ENCODE measurements at regions not wholly inside any gene's neighbourhood (a gene's known extent, or its start where the extent isn't known, plus 50 kb on each side); places are given as distances from the start of the nearest gene placed in this dataset.

- DNase-seq: no peak
Observed at GRCh38 chr2:34447097-34447496, 848.0 kb upstream of the FAM98A start.

- DNase-seq: no peak
Observed at GRCh38 chr2:34423301-34423700, 824.2 kb upstream of the FAM98A start.

GRCh38 chr2:34419856-34420255 lies 820.8 kb upstream of the FAM98A start:
- DNase-seq: no peak

GRCh38 chr2:34416856-34417255 lies 817.8 kb upstream of the FAM98A start:
- no peak for DNase-seq

GRCh38 chr2:34414856-34415255 lies 815.8 kb upstream of the FAM98A start:
- no peak for DNase-seq

GRCh38 chr2:34408100-34408499 lies 809.0 kb upstream of the FAM98A start:
- peak in 1 of 51 donors; percentile 8 for DNase-seq

DNA sequence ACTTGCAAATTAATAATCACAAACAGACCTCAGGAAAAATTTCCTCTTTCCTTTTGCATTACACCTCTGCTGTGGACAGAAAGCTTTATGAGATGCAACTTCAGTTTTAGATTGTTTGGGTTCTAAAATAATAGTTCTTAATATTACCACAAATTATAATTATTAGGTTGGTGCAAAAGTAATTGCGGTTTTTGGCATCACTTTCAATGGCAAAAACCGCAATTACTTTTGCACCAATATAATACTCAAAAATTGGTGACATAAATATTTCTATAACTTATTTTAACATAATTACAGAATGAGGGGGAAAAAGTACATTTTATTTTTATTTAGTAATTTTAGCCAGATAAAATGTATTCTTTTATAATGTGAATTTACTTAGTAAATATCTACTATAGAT lies 804.4 kb upstream of the FAM98A start:
- no peak for DNase-seq

GRCh38 chr2:34402376-34402775 lies 803.3 kb upstream of the FAM98A start:
- DNase-seq: no peak

GRCh38 chr2:34401186-34401585 lies 802.1 kb upstream of the FAM98A start:
- no peak for DNase-seq

- no peak for DNase-seq
Observed at GRCh38 chr2:34388446-34388845, 789.3 kb upstream of the FAM98A start.

- DNase-seq: no peak
Observed at GRCh38 chr2:34387536-34387935, 788.4 kb upstream of the FAM98A start.

GRCh38 chr2:34379586-34379985 lies 780.5 kb upstream of the FAM98A start:
- DNase-seq: no peak

DNA sequence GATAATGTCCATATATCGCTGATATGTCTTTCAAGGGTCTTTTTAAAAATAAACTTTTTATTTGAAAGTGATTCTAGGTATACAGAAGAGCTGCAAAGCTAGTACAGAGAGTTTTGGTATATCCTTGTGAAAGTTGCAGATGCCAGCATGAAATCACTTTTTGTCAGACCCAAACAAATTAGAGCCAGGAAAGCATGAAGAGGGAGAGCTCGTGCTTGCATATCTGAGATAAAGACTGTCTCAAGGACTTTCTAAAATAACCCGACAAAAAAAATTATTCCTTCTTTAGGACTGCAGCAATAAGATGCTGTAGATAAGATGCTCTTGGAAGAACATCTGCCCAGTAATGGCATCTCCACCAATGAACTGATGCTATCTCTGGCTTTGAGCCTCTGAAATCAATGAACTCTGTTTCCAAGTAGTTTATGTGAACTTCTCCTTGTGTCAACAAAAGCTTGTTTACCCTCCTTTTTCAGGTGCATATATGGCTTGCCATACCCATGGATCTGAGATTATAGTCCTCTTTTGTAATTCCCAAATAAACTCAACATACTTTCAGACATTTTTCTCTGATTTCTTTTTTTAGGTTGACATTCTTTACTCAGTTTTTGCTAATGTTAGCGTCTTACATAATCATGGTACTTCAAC lies 774.6 kb upstream of the FAM98A start:
- DNase-seq: no peak

DNA sequence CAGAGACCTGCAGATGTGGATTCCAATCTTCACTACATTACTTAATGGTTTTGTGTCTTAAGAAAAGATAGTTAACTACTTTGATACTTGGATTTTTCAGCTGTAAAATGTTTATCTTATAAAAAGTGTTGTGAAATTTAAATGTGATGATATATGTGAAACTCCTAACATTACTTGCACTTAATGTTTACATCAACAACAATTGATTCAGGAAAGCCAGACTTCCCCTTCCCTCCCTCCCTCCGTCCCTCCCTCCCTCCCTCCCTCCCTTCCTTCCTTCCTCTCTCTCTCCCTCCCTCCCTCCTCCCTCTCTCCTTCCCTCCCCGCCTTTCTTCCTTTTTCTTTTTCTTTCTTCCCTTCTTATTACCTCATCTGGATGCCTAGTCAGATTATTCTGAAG lies 773.9 kb upstream of the FAM98A start:
- no peak for DNase-seq

GRCh38 chr2:34371711-34372110 lies 772.6 kb upstream of the FAM98A start:
- no peak for DNase-seq

DNA sequence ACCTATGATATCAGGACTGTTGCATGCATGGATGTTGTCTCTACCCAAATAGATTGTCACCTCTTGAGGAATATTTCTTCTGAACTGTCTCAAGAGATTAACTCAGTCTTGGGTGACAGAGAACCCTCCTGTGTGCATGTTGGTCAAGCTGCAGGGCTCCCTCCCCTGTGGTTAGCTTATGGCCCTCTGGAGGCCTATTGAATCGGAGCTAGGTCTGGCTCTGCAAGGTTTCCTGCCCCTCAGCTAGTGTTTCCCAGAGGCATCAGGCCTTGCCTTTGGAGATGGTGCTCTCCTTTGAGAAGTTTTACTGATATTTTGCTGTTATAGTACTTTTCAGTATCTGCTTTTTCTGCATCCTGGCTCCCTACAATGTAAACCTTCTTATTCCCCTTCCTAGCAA lies 769.2 kb upstream of the FAM98A start:
- no peak for DNase-seq

GRCh38 chr2:34365932-34366331 lies 766.8 kb upstream of the FAM98A start:
- no peak for DNase-seq

DNA sequence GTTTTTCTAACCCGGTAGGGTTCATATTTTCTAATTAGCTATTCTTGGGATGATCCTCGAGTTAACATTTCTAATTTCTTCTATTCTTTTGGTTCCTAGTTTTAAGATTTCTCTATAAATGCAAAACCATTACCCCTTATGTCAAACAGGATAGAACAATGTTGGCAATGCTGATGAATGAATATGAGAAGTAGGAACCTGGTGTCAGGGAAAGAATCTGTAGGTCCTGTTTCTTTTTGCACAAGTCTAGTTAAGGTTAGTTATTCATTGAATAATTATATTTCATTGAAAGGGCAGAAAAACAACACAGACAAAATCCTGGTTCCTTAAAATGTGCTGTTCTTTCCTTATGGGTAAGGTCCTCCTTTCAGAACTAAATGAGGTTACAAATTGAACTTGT lies 766.4 kb upstream of the FAM98A start:
- DNase-seq: no peak

DNA sequence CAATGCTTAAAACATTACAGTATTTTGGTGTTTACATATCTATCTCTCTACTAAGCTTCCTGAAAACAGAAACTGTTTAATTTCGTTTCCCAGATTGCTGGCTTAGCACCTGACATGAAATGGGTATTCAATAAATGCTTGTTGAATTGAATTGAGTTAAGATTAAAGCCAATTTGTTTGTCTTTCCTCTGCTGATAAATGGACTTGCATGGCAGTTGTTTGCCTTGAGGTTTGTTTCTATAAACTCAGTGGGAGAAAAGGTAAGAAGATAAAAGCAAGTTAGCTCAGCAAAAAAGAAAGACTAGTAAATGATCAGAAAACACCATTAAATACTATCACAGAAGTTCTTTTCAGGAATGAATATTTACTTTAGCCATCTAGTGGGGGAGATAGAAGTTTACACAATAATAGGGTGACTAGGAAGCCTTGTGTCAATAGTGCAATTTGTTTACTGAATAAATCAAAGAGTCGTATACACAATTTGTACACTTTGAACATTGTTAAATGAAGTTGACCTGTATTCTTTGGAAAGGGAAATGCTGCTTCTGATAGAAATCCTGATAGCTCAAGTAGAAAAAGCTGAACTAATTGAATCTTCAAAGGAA lies 754.5 kb upstream of the FAM98A start:
- DNase-seq: no peak

DNA sequence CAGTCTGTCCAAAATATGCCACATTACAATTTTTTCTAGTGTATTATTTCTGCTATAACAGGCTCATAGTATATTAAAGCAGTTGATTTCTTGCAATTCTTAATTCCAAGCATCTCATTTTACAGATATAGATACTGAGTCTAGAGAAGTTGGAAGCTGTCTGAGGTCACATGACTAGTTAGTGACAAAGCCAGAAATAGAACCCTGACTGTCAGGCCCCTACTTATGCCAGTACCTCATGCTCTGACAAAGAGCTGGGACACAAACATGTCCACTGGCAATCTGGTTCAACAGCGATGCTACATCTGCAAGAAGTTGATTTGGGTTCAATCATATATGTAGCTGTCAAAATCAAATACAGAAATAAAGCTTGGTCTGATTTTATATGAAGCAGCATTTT lies 750.4 kb upstream of the FAM98A start:
- DNase-seq: no peak

DNA sequence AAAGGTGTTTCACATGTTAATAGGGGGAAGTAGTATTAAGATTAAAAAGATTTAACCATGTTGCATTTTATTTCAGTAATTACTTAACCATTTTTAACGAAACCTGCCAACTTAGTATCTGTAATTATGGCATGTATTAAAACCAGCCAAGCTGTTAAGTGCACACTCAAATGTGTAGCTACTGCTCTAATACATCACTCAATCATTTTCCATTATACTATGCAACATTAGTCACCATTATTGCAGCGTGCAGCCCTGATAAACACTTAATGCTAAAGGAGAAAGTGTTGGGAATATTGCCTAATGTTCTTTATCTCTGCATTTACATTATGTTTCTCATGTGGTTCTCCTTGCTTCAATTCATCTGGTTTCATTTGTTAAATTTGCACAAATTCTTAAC lies 745.9 kb upstream of the FAM98A start:
- DNase-seq: no peak

DNA sequence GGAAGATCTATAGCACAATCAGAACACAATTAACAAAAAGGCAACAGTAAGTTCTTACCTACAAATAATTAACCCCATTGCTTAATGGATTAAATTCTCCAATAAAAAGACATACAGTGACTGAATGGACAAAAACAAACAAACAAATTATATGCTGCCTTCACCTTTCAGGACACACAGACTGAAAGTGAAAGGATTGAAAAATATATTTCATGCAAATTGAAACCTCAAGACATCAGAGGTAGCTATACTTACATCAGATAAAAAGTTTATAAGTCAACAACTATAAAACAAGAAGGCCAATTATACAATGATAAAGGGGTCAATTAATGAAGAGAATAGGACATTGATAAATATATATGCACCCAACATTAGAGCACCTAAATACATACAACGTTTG lies 741.2 kb upstream of the FAM98A start:
- no peak for DNase-seq

DNA sequence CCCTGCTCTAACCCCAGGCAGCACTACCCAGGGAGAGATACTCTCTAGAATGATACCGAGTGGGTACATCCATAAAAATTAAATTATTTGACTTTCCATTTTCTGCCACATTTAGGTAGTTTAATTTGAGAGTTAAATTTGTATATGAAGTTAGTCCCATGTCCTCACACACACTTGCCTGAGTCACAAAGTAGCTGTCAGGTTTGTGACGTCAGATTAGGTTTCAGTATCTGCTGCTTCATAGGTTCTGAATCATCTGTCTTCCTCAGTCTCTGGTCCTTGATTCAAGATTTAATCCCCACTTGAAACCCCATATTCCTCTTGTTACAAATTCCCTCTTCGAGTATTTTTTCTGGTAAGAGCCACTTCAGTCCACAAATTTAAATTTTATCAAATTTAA lies 738.6 kb upstream of the FAM98A start:
- no peak for DNase-seq

DNA sequence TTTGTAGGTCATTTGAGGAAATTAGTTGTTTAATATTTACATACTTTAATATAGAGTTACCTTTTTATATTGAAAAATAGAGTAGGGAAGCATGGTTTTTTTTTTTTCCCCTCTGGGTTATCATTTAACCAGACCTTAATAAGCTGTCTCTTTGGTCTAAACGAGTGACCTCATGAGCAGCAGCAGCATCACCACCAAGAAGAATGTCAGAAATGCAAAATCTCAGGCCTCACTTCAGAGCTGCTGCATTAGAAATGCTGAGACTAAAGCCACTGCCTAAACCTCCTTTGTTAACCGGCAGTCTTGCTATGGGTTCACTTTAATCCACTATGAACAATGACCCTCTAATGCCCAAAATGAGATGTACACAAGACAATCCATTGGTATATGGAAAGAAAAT lies 733.7 kb upstream of the FAM98A start:
- DNase-seq: no peak
